ENCODE measurements at regions not wholly inside any gene's neighbourhood (a gene's known extent, or its start where the extent isn't known, plus 50 kb on each side); places are given as distances from the start of the nearest gene placed in this dataset.
"Not testable (repeated sequence)": the region's sequence is repeated elsewhere in the genome, so short reads cannot be mapped to it uniquely, and the experiment has no call there.

DNA sequence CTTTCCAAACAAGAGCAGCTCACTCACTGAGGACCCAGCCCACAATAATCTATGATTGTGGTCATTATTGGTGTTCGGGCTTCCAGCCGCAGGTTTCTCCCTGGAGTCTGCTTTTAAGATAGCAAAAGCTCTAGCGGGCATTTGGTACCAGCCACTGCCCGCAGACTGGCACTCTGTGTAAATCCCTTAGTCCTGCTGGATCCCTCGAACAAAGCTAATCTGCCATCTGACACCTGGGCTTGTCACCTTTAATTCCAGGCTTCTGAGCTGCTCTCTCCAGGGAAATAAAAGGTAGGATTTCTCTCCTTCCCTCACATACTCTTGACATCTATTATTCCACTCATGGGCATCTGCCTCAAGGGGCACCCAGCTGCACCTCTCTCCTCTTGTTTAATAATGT is 158.7 kb downstream of the PDCD6IP start:
- no peak for DNase-seq

DNA sequence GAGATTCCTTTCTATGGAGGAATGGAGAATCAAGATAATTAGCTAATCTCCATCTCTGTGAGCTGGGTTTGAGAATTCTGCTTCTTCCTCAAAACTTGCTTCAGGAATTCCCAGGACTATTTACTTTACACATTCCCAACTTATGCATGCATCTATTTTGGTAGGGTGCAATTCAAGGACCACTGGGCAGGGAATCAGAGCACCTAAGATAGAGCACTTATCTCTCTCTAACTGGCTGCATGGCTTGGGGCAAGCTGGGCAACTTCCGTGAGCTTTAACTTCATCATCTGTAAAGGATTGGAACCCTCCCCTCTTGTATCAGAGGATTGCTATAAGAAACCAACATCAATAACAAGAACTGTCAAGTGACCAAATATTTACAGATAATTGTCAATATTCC is 160.2 kb downstream of the PDCD6IP start:
- DNase-seq: peak; percentile 3

DNA sequence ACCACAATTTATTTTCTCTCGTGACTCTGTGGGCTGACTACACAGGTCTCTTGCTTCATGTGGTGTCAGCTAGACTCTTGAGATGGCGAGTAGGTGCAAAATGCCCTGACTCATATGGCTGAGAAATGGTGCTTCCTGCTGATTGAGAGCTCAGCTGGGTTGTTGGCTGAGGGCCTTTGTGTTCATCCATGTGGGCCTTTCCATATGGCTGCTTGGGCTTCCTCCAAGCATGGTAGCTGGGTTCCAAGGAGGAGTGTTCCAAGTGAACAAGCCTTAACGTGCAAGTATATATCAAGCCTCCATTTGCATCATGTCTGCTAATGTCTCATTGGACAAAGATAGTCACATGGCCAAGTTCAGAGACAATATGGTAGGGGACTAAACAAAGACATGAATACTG is 164.0 kb downstream of the PDCD6IP start:
- DNase-seq: no peak

DNA sequence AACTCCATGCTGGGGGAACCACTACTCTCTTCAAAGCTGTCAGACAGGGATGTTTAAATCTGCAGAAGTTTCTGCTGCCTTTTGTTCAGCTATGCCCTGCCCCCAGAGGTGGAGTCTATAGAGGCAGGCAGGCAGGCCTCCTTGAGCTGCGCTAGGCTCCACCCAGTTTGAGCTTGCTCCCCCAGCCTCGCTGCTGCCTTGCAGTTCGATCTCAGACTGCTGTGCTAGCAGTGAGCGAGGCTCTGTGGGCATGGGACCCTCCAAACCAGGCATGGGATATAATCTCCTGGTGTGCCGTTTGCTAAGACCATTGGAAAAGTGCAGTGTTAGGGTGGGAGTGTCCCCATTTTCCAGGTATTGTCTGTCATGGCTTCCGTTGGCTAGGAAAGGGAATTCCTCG is 171.8 kb downstream of the PDCD6IP start:
- DNase-seq: not testable (repeated sequence)

DNA sequence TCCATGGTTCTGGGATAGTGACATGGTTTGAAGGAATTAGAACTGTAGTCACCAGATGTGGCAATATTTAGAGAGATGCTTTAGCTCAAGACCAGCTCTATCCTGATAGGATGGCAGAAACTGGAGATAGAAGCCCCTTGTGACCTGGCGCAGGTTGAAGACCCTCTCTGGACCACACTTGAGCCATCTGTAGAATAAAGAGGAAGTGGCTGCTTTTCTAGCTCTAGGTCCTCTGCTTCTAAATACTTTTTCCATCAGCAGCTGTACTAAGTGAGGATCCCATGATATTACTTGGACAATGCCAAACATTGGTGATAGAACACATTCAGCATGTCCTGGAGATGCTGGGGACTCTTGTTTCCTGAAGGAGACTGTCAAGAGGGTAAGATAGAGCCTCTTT is 172.6 kb downstream of the PDCD6IP start:
- DNase-seq: no peak

DNA sequence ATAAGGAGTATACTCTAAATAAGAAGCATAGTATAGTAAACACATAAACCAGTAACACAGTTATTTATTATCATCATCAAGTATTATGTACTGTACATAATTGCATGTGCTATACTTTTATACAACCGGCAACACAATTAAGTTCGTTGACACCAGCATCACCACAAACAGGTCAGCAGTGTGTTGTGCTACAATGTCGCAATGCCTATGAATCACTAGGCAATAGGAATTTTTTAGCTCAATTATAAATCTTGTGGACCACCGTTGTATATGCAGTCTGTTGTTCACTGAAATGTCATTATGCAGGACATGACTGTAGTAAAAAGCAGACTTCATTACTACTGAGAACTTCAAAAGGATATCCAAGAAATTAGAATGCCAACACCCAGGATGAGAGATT is 177.0 kb downstream of the PDCD6IP start:
- no peak for DNase-seq

DNA sequence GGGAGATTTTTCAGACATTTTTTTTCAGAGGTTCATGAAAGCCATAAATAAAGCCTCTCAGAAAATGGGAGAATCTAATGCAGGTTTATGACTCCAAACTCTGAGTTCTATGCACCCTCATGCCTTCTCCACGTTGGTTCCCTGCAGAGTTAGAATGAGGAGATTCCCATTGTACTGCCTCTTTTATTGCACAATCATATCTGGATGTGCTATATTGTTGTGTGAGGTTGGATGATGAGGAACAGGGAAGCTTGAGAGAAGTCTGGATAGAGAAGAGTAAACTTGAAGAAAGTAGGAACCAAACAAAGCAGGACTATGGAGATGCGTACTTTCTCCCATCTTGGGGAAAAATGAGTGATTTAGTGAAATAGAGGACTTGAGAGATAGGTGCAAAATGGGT is 178.8 kb downstream of the PDCD6IP start:
- DNase-seq: no peak

DNA sequence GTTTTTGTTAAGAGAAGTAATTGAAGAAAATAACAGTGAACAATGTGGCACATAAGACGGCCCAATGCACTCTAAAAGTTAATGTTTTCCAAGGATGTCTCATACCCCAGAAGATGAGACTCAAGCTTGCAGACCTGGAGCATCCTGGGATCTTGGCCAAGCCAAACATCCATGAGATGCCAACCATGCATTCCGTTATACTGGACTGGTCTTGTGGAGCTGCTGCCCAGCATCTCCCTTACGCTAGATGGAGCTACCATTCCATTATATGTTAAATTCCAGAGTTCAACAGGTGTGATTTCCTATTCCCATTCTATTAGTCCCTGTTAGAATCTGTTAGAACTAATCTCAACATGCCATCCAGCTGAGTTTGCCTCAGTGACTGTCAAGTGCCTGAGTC is 181.8 kb downstream of the PDCD6IP start:
- peak; percentile 92 for DNase-seq

DNA sequence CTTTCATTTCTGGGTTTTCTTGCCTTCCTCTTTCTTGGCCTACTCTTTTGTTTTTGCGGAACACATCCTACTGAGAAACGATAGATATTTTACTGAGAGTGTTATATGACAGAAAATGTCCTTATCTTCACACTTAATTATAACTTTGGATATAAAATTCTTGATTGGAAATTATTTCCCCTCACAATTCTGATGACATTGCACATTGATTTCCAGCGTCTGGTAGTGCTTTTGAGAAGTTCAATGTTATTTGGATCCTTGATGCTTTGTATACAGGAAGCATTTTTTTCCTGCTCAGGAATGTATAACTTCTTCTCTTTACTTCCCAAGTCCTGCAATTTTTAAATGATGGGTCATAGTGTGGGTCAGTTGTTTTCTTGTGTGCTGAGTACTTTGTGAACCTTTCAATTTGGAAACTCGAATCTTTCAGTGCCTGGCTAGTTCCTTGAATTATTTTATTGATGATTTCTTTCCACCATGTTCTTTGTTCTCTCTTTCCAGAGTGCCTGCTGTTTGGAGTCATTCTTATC is 183.9 kb downstream of the PDCD6IP start:
- DNase-seq: peak; percentile 53

DNA sequence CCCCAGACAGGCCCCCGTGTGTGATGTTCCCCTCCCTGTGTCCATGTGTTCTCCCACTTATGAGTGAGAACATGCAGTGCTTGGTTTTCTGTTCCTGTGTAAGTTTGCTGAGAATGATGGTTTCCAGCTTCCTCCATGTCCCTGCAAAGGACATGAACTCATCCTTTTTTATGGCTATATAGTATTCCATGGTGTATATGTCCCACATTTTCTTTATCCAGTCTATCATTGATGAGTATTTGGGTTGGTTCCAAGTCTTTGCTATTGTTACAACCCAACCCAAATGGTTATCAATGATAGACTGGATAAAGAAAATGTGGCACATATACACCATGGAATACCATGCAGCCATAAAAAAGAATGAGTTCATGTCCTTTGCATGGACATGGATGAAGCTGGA is 184.5 kb downstream of the PDCD6IP start:
- DNase-seq: not testable (repeated sequence)

DNA sequence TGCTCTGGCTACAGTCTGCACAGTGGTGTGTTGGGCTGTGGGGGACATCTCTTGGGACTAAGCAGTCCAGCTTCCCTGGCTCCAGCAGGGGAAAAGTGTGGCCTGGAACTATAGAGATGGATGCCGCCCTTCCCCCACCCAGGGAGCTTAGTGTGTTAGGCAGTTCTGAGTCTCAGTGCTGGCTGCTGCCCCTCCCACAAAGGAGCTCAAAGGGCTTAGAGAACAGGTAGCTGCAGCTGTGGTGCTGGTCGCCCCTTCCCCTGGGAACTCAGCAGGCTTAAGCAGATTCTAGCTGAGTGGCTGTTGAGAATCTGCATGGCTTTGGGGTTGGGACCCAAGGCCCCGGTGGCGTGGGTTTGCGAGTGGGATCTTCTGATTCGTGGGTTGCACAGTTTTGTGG is 190.8 kb downstream of the PDCD6IP start:
- no peak for DNase-seq

DNA sequence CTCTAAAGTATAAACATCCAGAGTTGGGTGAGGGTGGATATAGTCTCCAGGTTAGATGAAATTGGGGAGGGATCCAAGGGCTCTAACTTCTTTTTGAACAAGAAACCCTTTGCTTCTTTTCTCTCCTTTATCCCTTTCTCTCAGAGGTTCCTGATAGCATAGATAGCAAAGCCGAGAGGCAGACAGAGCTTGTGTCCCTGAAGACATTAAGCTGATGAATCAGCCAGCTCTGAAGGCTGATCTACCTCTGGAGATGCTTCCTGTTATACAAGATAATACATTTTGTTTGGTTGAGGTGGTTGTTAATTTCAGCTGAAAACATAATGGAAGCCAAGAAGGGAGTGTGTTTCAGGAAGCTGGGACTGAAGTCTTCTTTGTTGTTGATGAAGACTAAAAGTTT is 193.2 kb downstream of the PDCD6IP start:
- DNase-seq: no peak

DNA sequence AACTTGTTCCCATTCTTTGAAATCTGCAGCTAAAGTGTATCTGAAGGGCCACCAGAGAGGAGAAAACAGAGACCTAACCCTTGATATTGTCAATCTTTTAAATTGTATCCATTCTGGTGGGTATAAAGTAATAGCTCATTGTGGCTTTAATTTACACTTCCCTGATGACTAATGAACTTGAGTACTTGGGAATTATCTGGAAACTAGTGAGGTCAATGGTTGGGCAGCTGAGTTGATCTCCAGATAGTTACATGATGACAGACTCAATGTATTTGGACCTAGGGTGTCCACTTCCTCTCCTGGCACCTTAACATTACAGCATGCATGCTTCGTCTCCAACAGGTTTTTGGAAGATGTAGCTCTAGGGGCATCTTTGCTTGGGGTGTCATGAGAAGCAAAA is 195.2 kb downstream of the PDCD6IP start:
- DNase-seq: peak; percentile 45

DNA sequence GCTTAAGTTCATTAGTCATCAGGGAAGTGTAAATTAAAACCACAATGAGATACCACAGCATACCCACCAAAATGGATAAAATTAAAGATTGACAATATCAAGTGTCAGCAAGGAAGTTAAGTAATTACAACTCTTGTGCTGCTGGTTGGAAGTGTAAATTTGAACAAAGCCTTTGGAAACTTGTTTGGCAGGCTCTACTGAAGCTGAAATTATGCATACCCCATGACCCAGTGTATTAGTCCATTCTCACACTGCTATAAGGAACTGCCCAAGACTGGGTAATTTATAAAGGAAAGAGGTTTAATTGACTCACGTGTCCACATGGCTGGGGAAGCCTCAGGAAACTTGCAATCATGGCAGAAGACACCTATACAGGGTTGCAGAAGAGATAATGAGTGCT is 196.1 kb downstream of the PDCD6IP start:
- DNase-seq: no peak

DNA sequence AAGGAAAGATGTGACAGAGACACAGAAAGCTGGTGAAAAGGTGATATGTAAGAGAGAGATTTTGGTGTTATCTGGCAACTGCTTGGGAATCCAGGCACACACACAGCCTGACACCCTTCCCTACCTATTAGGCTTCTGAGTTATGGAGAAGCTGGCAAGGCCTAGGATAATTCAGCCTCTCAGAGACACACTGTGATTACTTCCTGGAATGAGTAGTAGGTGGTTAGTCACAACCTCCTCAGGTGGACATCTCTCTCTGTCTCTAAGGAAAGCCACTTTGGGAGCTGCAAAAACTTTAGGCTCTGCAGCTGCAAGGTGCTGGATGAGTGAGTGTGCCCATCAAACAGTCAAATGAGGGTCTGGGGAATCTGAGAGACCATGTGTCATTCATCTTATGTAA is 201.9 kb downstream of the PDCD6IP start:
- DNase-seq: no peak

DNA sequence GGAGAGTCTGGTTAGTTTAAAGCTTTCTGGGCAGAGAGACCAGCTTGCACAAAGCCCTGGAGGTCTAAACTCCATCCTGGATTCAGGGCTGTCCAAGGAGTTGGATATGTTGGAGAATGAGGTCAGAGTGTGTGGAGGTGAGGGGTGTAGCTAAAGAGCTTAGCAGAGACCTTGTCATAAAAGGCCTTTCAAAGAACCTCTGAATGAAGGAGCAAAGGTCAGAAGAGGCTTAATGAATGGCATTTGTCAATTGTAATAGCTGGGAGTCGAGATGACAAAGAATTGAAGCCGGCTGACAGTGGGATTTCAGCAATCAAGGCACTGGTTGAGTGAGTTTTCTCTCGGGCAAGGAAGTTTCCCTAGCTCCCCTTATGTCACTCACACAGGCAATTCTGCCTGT is 202.6 kb downstream of the PDCD6IP start:
- DNase-seq: no peak

DNA sequence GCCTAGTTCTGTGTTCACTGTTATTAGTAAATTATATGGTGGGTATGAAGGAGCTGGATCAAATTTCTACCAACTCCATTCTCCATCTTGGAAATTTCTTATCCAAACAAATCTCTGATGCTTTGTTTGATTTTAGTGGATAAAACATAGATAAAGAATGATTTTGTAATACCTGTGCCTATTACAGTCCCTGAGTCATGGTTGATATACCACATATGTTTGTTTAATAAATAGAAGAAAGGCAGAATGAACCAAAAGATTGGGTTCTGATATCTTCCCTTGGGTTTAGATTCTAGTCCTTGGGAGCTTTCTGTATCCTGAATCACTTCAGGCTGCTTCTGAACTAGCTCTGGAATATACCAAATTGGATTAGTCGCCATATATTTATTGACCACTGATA is 203.6 kb downstream of the PDCD6IP start:
- DNase-seq: no peak

DNA sequence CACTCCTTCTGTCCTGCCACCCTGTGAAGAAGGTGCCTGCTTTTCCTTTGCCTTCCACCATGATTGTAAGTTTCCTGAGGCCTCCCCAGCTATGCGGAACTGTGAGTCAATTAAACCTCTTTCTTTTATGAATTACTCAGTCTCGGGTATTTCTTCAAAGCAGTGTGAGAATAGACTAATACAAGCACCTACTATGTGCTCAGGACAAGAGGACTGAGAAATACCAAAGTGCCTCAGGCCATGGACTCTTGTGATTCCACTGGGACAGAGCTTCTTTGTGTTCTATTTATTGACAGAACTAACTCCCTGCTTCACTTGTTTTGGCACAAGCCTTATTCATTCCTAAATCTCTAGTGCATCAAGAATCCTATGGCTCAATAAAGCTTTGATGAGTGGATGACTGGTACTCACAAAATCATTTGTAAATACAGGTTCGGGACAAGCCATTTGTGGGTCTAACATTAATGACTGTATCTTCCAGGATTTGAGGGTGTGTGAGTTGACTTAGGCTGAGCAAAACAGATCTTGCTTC is 204.2 kb downstream of the PDCD6IP start:
- no peak for DNase-seq

DNA sequence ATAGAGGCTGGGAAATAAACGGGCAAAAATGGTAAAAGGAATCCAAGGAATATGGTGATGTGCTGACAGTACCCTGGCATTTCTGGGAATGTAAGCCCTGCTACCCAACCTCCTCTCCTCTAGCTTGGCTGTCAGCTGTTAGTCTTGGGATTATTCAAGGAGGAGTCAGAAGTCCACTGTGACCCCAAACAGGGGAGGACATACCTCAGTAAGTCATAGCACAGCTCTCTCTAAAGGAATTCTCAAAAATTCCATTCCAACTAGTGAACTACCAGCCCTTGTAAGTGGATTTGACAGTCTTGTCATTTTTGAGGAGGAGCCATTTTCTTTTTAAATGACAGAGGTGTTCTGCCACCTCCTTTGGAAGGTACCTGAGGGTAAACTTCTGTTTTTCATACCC is 207.5 kb downstream of the PDCD6IP start:
- DNase-seq: peak; percentile 98

DNA sequence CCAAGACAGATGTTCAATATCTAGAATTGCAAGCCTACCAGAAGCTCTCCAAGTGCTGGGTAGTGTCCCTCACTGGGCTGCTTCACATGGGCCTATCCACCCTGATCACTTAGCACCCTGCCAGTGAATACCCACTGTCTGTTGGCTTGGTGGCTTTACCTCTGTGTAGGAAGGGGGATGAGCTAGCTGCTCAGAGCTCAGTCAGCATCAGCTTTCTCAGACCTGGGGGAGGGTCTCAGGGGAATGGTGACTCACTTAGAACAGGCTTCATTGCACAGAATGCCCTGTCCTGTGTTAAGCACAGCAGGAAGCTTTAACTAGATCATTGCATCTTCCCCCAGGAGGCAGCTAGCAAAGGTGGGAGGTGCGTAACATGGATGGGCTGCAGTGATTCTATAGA is 209.8 kb downstream of the PDCD6IP start:
- DNase-seq: peak; percentile 90

DNA sequence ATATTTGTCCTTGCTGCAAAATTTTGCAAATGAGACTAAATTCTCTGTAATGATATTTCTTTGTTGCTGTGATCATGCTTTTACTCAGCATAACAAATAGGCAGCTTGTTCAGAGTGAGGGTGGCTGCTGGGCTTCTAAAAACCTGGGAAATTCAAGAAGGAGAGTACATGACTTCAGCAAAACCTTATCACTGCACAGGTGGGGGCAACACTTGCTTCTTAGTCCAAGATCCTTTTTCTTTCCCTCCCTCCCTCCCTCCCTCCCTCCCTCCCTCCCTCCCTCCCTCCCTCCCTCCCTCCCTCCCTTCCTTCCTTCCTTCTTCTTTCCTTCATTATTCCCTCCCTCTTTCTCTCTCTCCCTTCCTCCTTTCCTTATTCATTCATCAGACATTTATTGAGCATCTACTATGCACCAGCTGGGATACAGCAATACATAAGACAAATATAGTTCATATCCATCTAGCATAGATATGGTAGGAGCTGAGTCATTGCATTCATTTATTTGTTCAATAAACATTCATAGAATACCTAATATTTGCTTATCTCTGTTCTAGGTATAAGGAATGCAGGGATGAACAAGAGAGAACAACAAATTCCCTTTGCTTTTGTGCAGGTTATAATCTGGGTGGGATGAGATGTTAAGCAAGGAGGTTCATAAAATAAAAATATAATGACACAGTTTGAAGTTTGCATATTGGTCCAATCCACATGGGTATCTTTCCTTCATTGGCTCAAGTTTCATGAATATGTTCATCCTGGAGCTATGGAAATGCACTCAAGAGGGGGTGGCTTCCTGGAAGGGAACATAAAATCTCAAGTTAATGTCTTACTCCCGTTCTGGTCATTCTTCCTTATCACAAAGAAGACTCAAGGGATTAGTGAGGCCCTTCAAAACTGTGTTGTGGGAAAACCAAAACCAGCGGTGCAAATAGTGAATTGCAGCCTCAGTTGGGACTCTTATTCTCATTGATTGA is 210.7 kb downstream of the PDCD6IP start:
- peak; percentile 66 for DNase-seq

DNA sequence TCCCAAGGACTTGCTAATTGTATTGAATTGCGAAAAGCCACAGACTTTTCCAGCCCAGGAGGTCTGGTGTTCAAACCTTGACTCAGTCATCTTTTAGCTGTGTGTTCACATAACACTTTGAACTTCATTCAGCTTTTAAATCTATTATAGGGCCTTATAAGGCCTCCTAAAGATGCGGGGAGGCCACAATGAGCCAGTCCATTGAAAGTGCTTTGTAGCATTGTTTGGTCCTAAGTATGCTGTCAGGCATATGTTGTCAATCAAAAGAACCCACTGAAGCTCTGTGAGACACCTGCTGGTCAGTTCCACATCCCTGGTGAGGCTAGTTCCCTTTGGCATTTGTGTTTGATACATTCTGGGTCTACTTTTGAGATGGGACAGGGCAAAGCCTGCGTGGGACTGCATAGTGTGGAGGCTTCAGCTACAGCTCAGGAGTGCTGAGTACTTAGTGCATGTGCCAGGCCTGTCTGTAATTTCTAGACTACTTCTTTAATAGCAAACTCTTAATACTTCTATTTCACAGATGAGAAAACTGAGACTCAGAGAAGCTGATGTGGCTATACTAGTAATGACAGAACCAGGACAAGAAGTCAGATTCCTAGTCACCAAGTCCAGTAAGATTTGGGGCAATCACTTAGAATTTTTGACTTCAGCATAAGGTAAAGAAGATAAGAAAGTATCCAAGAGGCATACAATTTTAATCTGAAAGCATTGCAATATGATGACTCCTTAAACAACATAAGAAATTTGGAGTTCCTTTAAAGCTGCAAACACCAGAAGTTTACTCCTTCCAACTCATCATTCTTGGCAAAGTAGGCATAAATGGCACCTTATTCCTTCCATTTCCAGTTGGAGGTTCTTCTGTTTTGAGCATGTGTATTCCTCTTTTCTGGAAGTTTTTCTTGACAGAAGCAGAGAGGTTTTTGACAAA is 213.0 kb downstream of the PDCD6IP start:
- DNase-seq: peak; percentile 59

DNA sequence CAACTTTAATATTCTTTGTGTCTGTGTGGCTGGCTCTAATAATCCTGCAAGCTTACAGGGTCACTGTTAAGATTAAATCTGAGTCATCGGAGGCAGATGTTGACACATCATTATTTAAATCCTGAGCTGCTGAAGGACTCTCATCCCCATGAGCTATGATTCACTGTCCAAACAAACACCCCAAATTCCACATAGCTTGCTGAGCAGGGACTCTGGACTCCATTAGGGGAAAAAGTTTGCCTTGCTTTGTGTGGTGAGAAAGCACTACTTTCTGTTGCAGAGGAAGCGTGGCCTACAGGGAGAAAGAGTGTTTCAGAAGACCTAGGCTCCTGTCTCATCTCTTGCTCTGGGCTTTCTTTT is 213.7 kb downstream of the PDCD6IP start:
- DNase-seq: peak; percentile 100

Data from fibroblast of skin of back (primary cell).